K562 (cell line): ENCODE measurements at regions not wholly inside any gene's neighbourhood (a gene's known extent, or its start where the extent isn't known, plus 50 kb on each side); places are given as distances from the start of the nearest gene placed in this dataset.

Experiments used
- ATAC-seq: fragments of 200-7000 bp; cut with Tn5 transposase; 3 replicates; pipeline ENCODE4 v1.9.1; 2020; ENCODE audit warnings: moderate library complexity
- BruUV-seq: library from RNA; stranded (reverse); fragments of 400-500 nt; replicated peaks from 2 replicates; lab custom pipeline; 2021; lab: Mats Ljungman, UMichigan
- CTCF ChIA-PET: fragments of 300-600 bp; formaldehyde crosslinking; extraction: SDS; loops from one replicate; lab custom pipeline; 2021; ENCODE audit warnings: low intra/inter-chr PET ratio; lab: Yijun Ruan, JAX
- POLR2A ChIA-PET: fragments of 300-600, 350-650 bp; sonication (Branson Sonifier 250); formaldehyde crosslinking; extraction: SDS; loops from one replicate; lab custom pipeline; 2021; ENCODE audit warnings: antibody characterized with exemption, inconsistent platforms; lab: Yijun Ruan, JAX
- DNase-seq, 4 experiments: peaks; one replicate each; pipeline versions ENCODE4 v3.0.0 to v3.0.0-alpha.2; 2011 to 2018; ENCODE audit warnings: low spot score in 3 of 4, mixed read lengths in 3 of 4; ENCODE audit errors: extremely low read depth in 1 of 4
- FAIRE-seq: peaks from 2 replicates; lab custom pipeline; 2011; peaks lifted over from hg19 to GRCh38; lab: Jason Lieb, UNC
- H2AFZ ChIP-seq: 2 replicates; pipeline ENCODE4 v1.6.0; 2011; ENCODE audit warnings: low read depth, low read length, control low read depth, inconsistent platforms
- H3K27ac ChIP-seq: fragments of 200-600 bp; 3 replicates; pipeline ENCODE4 v1.8.0; 2011; ENCODE audit warnings: low read depth, mild to moderate bottlenecking, control low read depth, inconsistent platforms, low read length, moderate library complexity, mixed read lengths; ENCODE audit errors: extremely low read depth
- H3K27me3 ChIP-seq, 2 experiments: fragments of 300-600 bp in 1 of 2; 2 replicates in 1 of 2; 3 replicates in 1 of 2; pipeline versions ENCODE4 v1.6.0 to v1.8.0; 2011; ENCODE audit warnings: inconsistent platforms in 2 of 2, low read length in 2 of 2, mild to moderate bottlenecking in 1 of 2, mixed read lengths in 1 of 2, moderate library complexity in 1 of 2; ENCODE audit not compliant: control insufficient read depth in 2 of 2, insufficient read depth in 2 of 2
- H3K36me3 ChIP-seq: fragments of 300-600 bp; 3 replicates; pipeline ENCODE4 v1.8.0; 2011; ENCODE audit warnings: mild to moderate bottlenecking, low read length, inconsistent platforms; ENCODE audit not compliant: control insufficient read depth, insufficient read depth
- H3K4me1 ChIP-seq, 2 experiments: fragments of 200-600 bp in 1 of 2; replicated peaks in 1 of 2; 2 replicates in 1 of 2; 3 replicates in 1 of 2; pipeline versions ENCODE4 v1.5.1 to v1.8.0; 2011; ENCODE audit warnings: inconsistent platforms in 2 of 2, low read length in 2 of 2, mild to moderate bottlenecking in 1 of 2, mixed read lengths in 1 of 2, moderate library complexity in 1 of 2; ENCODE audit not compliant: control insufficient read depth in 2 of 2, insufficient read depth in 2 of 2
- H3K4me2 ChIP-seq: 2 replicates; pipeline ENCODE4 v1.6.1; 2011; ENCODE audit warnings: low read length, control low read depth, inconsistent platforms, mixed read lengths; ENCODE audit not compliant: insufficient read depth
- H3K4me3 ChIP-seq: fragments of 200-600 bp; sonication (generic), shearing (Covaris generic); 2 replicates; pipeline ENCODE4 v1.5.1; 2016; ENCODE audit warnings: control low read depth, inconsistent platforms
- H3K79me2 ChIP-seq: fragments of 200-600 bp; 3 replicates; pipeline ENCODE4 v1.8.0; 2011; ENCODE audit warnings: low read length, inconsistent platforms; ENCODE audit not compliant: control insufficient read depth, insufficient read depth
- H3K9ac ChIP-seq, 2 experiments: 2 replicates each; pipeline versions ENCODE4 v1.6.0 to v1.6.1; 2011; ENCODE audit warnings: low read depth in 2 of 2, low read length in 2 of 2, control low read depth in 1 of 2, inconsistent platforms in 1 of 2, mild to moderate bottlenecking in 1 of 2, mixed read lengths in 1 of 2; ENCODE audit not compliant: insufficient read depth in 1 of 2
- H3K9me1 ChIP-seq: one replicate; pipeline ENCODE4 v1.6.0; 2011; ENCODE audit warnings: inconsistent platforms, mild to moderate bottlenecking, low read length, moderate library complexity; ENCODE audit not compliant: control insufficient read depth, insufficient read depth
- H3K9me3 ChIP-seq: replicated peaks from 2 replicates; pipeline ENCODE4 v1.5.1; 2011; ENCODE audit warnings: low read depth, low read length, inconsistent platforms; ENCODE audit not compliant: control insufficient read depth, insufficient read depth
- H4K20me1 ChIP-seq: replicated peaks from 2 replicates; pipeline ENCODE4 v1.6.1; 2011; ENCODE audit warnings: low read length, inconsistent platforms, mixed read lengths; ENCODE audit not compliant: control insufficient read depth, insufficient read depth
- CC2D1A ChIP-seq: fragments of 450-650 bp; IDR thresholded peaks from 2 replicates; pipeline ENCODE4 v1.6.1; 2017; ENCODE audit warnings: mild to moderate bottlenecking
- HDAC3 ChIP-seq: fragments of 450-650 bp; IDR thresholded peaks from 2 replicates; pipeline ENCODE4 v1.6.1; 2018; ENCODE audit warnings: borderline replicate concordance, mild to moderate bottlenecking, moderate library complexity; ENCODE audit not compliant: partially characterized antibody
- L3MBTL2 ChIP-seq: fragments of 450-650 bp; IDR thresholded peaks from 2 replicates; pipeline ENCODE4 v1.6.1; 2016; ENCODE audit warnings: mild to moderate bottlenecking, moderate library complexity
- NCOA4 ChIP-seq: fragments of 450-650 bp; IDR thresholded peaks from 2 replicates; pipeline ENCODE4 v1.6.1; 2018; ENCODE audit warnings: mild to moderate bottlenecking; ENCODE audit not compliant: partially characterized antibody
- RBM15 ChIP-seq: fragments of 200-400 bp; formaldehyde crosslinking; IDR thresholded peaks from 2 replicates; pipeline ENCODE4 v1.6.1; 2018; ENCODE audit warnings: mild to moderate bottlenecking, low read length, moderate library complexity; ENCODE audit not compliant: insufficient read depth
- SMAD1 ChIP-seq: fragments of 150-350 bp; IDR thresholded peaks from 2 replicates; pipeline ENCODE4 v1.6.1; 2014; ENCODE audit warnings: low read length, low read depth; ENCODE audit not compliant: partially characterized antibody
- WGBS: fragments of 100-300 bp; shearing (Covaris generic); methylation state at CpG from one replicate; pipeline ENCODE4 v1.1.6; 2016; ENCODE audit warnings: low coverage, mixed read lengths; ENCODE audit not compliant: insufficient coverage; ENCODE audit errors: missing lambda C conversion rate; 5-methylcytosine and 5-hydroxymethylcytosine counted together
- in situ Hi-C: fragments of 300-500 bp; cut with MboI; formaldehyde crosslinking; loops from 4 replicates; pipeline ENCODE4 v1.15.0; 2018; ENCODE audit warnings: inconsistent platforms, mixed read lengths
- intact Hi-C: fragments of 100-400 bp; cut with micrococcal nuclease; formaldehyde crosslinking; loops from 2 replicates; pipeline ENCODE4 v1.14.2; 2022
- TF ChIP-seq, protein P1 (sequence below): fragments of 450-650 bp; IDR thresholded peaks from one replicate; pipeline ENCODE4 v1.6.1; 2018; ENCODE audit warnings: mild to moderate bottlenecking, moderate library complexity; ENCODE audit not compliant: partially characterized antibody

DNA sequence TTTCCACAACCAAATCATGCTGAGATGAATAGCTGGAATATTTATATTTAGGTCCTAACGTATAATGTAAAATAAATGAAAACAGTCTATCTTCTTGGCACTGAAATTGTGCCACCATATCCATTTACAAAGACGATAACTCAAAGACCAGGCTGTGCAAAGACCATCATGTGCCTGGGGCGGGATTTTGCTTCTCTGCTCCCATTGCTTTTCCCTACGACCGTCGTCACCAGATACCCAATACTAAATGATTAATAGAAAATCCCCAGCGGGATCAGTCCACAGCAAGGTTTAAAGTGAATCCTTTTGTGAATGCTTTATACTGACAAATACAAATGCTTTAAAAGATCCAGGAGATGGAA is 194.3 kb upstream of the ARL4C start:
- Histone ChIP-seq H3K4me1 (no peaks in the 10 kb centered on the region), H2AFZ (no peak overlapping the region), H4K20me1 (no peaks in the 10 kb centered on the region), H3K9me3 (no peaks in the 10 kb centered on the region), H3K36me3 (no peaks in the 10 kb centered on the region), H3K4me3 (no peak overlapping the region), H3K27me3 (no peaks in the 10 kb centered on the region; a peak in 1 of 5 replicates), H3K9ac (no peak overlapping the region), H3K27ac (no peak overlapping the region), H3K79me2 (no peaks in the 10 kb centered on the region), H3K9me1 (no peaks in the 10 kb centered on the region), H3K4me2 (no peak overlapping the region)
- no peak for DNase-seq
- FAIRE-seq, result no peak
- intact Hi-C loops (no loop called here), in situ Hi-C loops (no loop called here)
- WGBS, result 0% methylated on average over 7 of the region's 7 CpGs
- CTCF ChIA-PET, result no interaction called here
- TF ChIP-seq SMAD1, result no peak
- no peak for TF ChIP-seq RBM15
- TF ChIP-seq HDAC3, result no peak
- no peak for TF ChIP-seq L3MBTL2
- no peak for TF ChIP-seq CC2D1A
- TF ChIP-seq, protein P1, sequence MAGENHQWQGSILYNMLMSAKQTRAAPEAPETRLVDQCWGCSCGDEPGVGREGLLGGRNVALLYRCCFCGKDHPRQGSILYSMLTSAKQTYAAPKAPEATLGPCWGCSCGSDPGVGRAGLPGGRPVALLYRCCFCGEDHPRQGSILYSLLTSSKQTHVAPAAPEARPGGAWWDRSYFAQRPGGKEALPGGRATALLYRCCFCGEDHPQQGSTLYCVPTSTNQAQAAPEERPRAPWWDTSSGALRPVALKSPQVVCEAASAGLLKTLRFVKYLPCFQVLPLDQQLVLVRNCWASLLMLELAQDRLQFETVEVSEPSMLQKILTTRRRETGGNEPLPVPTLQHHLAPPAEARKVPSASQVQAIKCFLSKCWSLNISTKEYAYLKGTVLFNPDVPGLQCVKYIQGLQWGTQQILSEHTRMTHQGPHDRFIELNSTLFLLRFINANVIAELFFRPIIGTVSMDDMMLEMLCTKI, result no peak
- TF ChIP-seq NCOA4, result no peak
- BruUV-seq, result no TSS peak
- ATAC-seq, result no peak
- POLR2A ChIA-PET, result no interaction called here
